GM23338 (cell line): ENCODE measurements at regions not wholly inside any gene's neighbourhood (a gene's known extent, or its start where the extent isn't known, plus 50 kb on each side); places are given as distances from the start of the nearest gene placed in this dataset.
"Not testable (repeated sequence)": the region's sequence is repeated elsewhere in the genome, so short reads cannot be mapped to it uniquely, and the experiment has no call there.

Source experiments
- ATAC-seq: fragments of 200-7000 bp; cut with Tn5 transposase; 3 replicates; pipeline ENCODE4 v1.9.1; 2020
- DNase-seq: peaks from one replicate; pipeline ENCODE4 v3.0.0-alpha.2; 2015; ENCODE audit warnings: low spot score
- H2AFZ ChIP-seq: fragments of 200-600 bp; sonication (generic); 2 replicates; pipeline ENCODE4 v1.8.0; 2016; ENCODE audit warnings: antibody characterized with exemption, mild to moderate bottlenecking, moderate library complexity
- H3F3A ChIP-seq: fragments of 200-600 bp; sonication (generic); replicated peaks from 2 replicates; pipeline ENCODE4 v1.8.0; 2017; ENCODE audit warnings: antibody characterized with exemption, mixed run types, low read depth
- H3K27ac ChIP-seq: fragments of 200-600 bp; sonication (generic); 2 replicates; pipeline ENCODE4 v1.6.1; 2016; ENCODE audit warnings: low read depth
- H3K27me3 ChIP-seq: fragments of 200-600 bp; sonication (generic); 2 replicates; pipeline ENCODE4 v1.8.0; 2016; ENCODE audit warnings: mild to moderate bottlenecking, mixed run types, moderate library complexity; ENCODE audit not compliant: insufficient read depth
- H3K36me3 ChIP-seq: fragments of 200-600 bp; sonication (generic); 2 replicates; pipeline ENCODE4 v1.8.0; 2016; ENCODE audit warnings: mild to moderate bottlenecking; ENCODE audit not compliant: insufficient read depth
- H3K4me1 ChIP-seq: fragments of 200-600 bp; sonication (generic); 2 replicates; pipeline ENCODE4 v1.8.0; 2016; ENCODE audit warnings: mild to moderate bottlenecking, moderate library complexity; ENCODE audit not compliant: insufficient read depth
- H3K4me2 ChIP-seq: fragments of 200-600 bp; sonication (generic); 2 replicates; pipeline ENCODE4 v1.7.1; 2017; ENCODE audit warnings: mixed run types
- H3K4me3 ChIP-seq: fragments of 200-600 bp; sonication (generic); 2 replicates; pipeline ENCODE4 v1.6.1; 2016; ENCODE audit warnings: mixed run types
- H3K79me2 ChIP-seq: fragments of 200-600 bp; sonication (generic); replicated peaks from 2 replicates; pipeline ENCODE4 v1.8.0; 2017; ENCODE audit warnings: mild to moderate bottlenecking; ENCODE audit not compliant: insufficient read depth
- H3K9me2 ChIP-seq: fragments of 200-600 bp; sonication (generic); 2 replicates; pipeline ENCODE4 v1.8.0; 2017; ENCODE audit not compliant: insufficient read depth
- H4K20me1 ChIP-seq: fragments of 200-600 bp; sonication (generic); replicated peaks from 2 replicates; pipeline ENCODE4 v1.8.0; 2017; ENCODE audit warnings: mild to moderate bottlenecking; ENCODE audit not compliant: insufficient read depth
- H3K27ac Mint-ChIP-seq: 2 replicates; pipeline ENCODE4 v1.8.0; 2020; ENCODE audit warnings: inconsistent platforms, mild to moderate bottlenecking, moderate library complexity, mixed read lengths
- H3K27me3 Mint-ChIP-seq: 3 replicates; pipeline ENCODE4 v1.8.0; 2022; ENCODE audit warnings: low read depth, mild to moderate bottlenecking, moderate library complexity, mixed read lengths, inconsistent platforms; ENCODE audit not compliant: insufficient read depth, poor library complexity
- H3K36me3 Mint-ChIP-seq: 3 replicates; pipeline ENCODE4 v1.8.0; 2021; ENCODE audit warnings: low read depth, mild to moderate bottlenecking, inconsistent platforms, moderate library complexity, mixed read lengths
- H3K4me1 Mint-ChIP-seq: 3 replicates; pipeline ENCODE4 v1.8.0; 2020; ENCODE audit warnings: mild to moderate bottlenecking, inconsistent platforms, mixed read lengths
- H3K4me3 Mint-ChIP-seq: 3 replicates; pipeline ENCODE4 v1.8.0; 2021; ENCODE audit warnings: moderate library complexity, mild to moderate bottlenecking, inconsistent platforms, mixed read lengths
- H3K9me3 Mint-ChIP-seq: 3 replicates; pipeline ENCODE4 v1.8.0; 2020; ENCODE audit warnings: moderate library complexity, mild to moderate bottlenecking, inconsistent platforms, mixed read lengths
- CREB1 ChIP-seq: fragments of 250-450 bp; sonication (Bioruptor Pico); IDR thresholded peaks from 2 replicates; pipeline ENCODE4 v1.5.0; 2020; ENCODE audit warnings: low read depth, mild to moderate bottlenecking, moderate library complexity
- CTCF ChIP-seq, 2 experiments: fragments of 200-600 bp in 1 of 2; sonication (generic) in 1 of 2; conservative IDR thresholded peaks; 2 replicates each; pipeline versions ENCODE4 v1.5.1 to v1.6.1; 2016 to 2017; ENCODE audit warnings: antibody characterized with exemption in 2 of 2, low read depth in 2 of 2, mild to moderate bottlenecking in 2 of 2, moderate library complexity in 1 of 2
- NANOG ChIP-seq: IDR thresholded peaks from 2 replicates; pipeline ENCODE4 v1.6.1; 2016; ENCODE audit warnings: antibody characterized with exemption, borderline replicate concordance
- POLR2AphosphoS5 ChIP-seq: IDR thresholded peaks from 2 replicates; pipeline ENCODE4 v1.6.1; 2016; ENCODE audit warnings: antibody characterized with exemption, low read depth
- REST ChIP-seq: IDR thresholded peaks from one replicate; pipeline ENCODE4 v1.6.1; 2018; ENCODE audit warnings: antibody characterized with exemption; ENCODE audit not compliant: unreplicated experiment
- STAT1 ChIP-seq: IDR thresholded peaks from one replicate; pipeline ENCODE4 v1.6.1; 2016; ENCODE audit warnings: antibody characterized with exemption; ENCODE audit not compliant: unreplicated experiment
- ZNF331 ChIP-seq: fragments of 250-450 bp; sonication (Bioruptor Pico); IDR thresholded peaks from 2 replicates; pipeline ENCODE4 v1.5.0; 2020; ENCODE audit warnings: low read depth, mild to moderate bottlenecking, moderate library complexity
- ZNF462 ChIP-seq: fragments of 250-450 bp; sonication (Bioruptor Pico); IDR thresholded peaks from 2 replicates; pipeline ENCODE4 v1.5.0; 2020; ENCODE audit warnings: mild to moderate bottlenecking, moderate library complexity

DNA sequence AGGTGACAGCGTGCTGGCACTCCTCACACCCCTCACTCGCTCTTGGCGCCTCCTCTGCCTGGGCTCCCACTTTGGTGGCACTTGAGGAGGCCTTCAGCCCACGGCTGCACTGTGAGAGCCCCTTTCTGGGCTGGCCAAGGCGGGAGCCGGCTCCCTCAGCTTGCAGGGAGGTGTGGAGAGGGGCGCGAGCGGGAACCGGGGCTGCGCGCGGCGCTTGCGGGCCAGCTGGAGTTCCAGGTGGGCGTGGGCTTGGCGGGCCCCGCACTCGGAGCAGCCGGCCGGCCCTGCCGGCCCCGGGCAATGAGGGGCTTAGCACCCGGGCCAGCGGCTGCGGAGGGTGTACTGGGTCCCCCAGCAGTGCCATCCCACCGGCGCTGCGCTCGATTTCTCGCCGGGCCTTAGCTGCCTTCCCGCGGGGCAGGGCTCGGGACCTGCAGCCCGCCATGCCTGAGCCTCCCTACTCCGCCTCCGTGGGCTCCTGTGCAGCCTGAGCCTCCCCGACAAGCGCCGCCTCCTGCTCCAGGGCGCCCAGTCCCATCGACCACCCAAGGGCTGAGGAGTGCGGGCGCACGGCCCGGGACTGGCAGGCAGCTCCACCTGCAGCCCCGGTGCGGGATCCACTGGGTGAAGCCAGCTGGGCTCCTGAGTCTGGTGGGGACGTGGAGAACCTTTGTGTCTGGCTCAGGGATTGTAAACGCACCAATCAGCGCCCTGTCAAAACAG lies 247.7 kb upstream of the SLIT2 start:
- not testable (repeated sequence) for H3K36me3 ChIP-seq, ATAC-seq, H3K4me1 ChIP-seq, DNase-seq, H3K4me3 ChIP-seq, H2AFZ ChIP-seq, H3K27ac Mint-ChIP-seq, H3K9me2 ChIP-seq, H3K79me2 ChIP-seq, H4K20me1 ChIP-seq, H3K27me3 ChIP-seq, H3F3A ChIP-seq, H3K27ac ChIP-seq, H3K4me2 ChIP-seq, H3K9me3 Mint-ChIP-seq, H3K4me1 Mint-ChIP-seq, H3K36me3 Mint-ChIP-seq, H3K27me3 Mint-ChIP-seq, H3K4me3 Mint-ChIP-seq

- Histone ChIP-seq H3K79me2 (no peaks in the 10 kb centered on the region), H2AFZ (no peak overlapping the region), H4K20me1 (no peaks in the 10 kb centered on the region), H3K36me3 (no peaks in the 10 kb centered on the region), H3F3A (no peaks in the 10 kb centered on the region), H3K4me3 (no peak overlapping the region), H3K4me1 (no peaks in the 10 kb centered on the region), H3K9me2 (no peaks in the 10 kb centered on the region), H3K27ac (no peak overlapping the region), H3K27me3 (no peaks in the 10 kb centered on the region), H3K4me2 (no peak overlapping the region)
- Mint-ChIP-seq H3K27ac (no peak overlapping the region), H3K9me3 (no peaks in the 10 kb centered on the region), H3K36me3 (no peaks in the 10 kb centered on the region), H3K27me3 (no peaks in the 10 kb centered on the region), H3K4me3 (no peak overlapping the region), H3K4me1 (no peaks in the 10 kb centered on the region)
- ATAC-seq (no peak), DNase-seq (no peak)
- TF ChIP-seq STAT1 (no peak), ZNF331 (CRISPR knock-in tag) (no peak), REST (no peak), ZNF462 (no peak), CTCF (conservative IDR thresholded peaks at IDR 0.05; ENCODE audit: low read depth in 2 of 2) (no peak), POLR2AphosphoS5 (no peak), NANOG (no peak), CREB1 (CRISPR knock-in tag) (no peak)
Measured at GRCh38 chr4:19999775-20000414, 251.8 kb upstream of the SLIT2 start.
